H1 (cell line): ENCODE measurements at regions not wholly inside any gene's neighbourhood (a gene's known extent, or its start where the extent isn't known, plus 50 kb on each side); places are given as distances from the start of the nearest gene placed in this dataset.

Source experiments
- ATF3 ChIP-seq: IDR thresholded peaks from 2 replicates; pipeline ENCODE4 v1.6.1; 2011; ENCODE audit warnings: low read depth, mild to moderate bottlenecking, low read length; ENCODE audit not compliant: insufficient read depth
- CHD7 ChIP-seq: fragments of 300-600 bp; sonication (generic); IDR thresholded peaks from 2 replicates; pipeline ENCODE4 v1.7.1; 2012; ENCODE audit warnings: low read length, moderate library complexity, mild to moderate bottlenecking, inconsistent platforms; ENCODE audit not compliant: insufficient replicate concordance
- SAP30 ChIP-seq: fragments of 300-600 bp; sonication (generic); IDR thresholded peaks from 2 replicates; pipeline ENCODE4 v1.7.1; 2012; ENCODE audit warnings: low read length, moderate library complexity, mild to moderate bottlenecking, inconsistent platforms; ENCODE audit not compliant: insufficient read depth, insufficient replicate concordance

GRCh38 chr2:238549866-238550265 lies 123.1 kb downstream of the ASB1 start (continued):
- TF ChIP-seq SAP30 (no peak), ATF3 (no peak), CHD7 (no peak)
